CD1c-positive myeloid dendritic cell (primary cell): ENCODE measurements at regions not wholly inside any gene's neighbourhood (a gene's known extent, or its start where the extent isn't known, plus 50 kb on each side); places are given as distances from the start of the nearest gene placed in this dataset.

Source experiments
- DNase-seq: peaks from one replicate; pipeline ENCODE4 v3.0.0-alpha.2; 2016; ENCODE audit errors: extremely low spot score

DNA sequence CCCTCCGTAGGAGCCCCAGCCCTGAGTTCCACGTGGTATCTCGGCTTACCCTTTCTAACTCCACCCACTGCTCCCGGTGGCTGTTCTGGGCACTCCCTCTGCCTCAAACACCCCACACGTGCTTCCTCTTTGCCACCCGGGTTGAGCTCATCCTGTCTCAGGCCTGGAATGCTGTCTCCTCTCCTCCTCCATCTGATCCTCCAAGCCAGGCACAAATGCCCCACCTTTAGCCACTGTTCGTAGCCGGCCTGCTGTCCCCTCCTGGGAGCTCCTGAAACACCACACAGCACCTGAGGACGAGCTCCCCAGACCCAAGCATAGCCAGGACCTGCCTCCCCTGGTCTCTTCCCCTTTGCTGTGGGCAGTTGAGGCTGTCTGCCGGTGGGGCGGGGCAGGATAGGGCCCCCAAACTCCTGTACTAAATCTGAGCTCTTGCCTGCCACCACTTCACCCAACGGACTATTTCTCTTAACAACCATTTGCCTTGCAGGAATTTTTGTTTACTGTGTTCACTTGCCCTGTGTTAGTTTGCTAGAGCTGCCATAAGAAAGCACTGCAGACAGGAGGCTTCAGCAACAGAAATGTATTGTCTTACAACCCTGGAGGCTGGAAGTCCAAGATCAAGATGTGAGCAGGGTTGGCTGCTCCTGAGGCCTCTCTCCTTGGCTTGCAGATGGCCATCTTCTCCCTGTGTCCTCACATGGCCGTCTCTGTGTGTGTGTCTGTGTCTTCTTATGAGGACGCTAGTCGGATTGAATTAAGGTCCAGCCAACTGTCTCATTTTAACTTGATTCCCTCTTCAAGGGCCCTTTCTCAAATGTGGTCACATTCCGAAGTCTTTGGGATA, 58.3 kb upstream of the SHH start:
- no peak for DNase-seq

DNA sequence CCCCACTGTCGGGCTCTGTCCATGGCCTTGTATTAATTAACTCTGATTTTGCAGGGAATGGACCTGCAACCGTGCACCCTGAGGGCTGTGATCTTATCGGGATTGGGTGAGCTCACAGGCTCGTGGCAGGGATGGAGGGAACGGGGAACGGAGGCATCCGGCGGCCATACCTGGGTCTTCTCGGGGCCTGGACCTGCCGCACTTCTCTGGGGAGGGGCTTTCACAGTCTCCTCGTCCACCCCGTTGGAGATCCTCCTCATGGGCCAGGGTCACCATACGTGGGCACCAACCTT, 57.5 kb upstream of the SHH start:
- DNase-seq = no peak

DNA sequence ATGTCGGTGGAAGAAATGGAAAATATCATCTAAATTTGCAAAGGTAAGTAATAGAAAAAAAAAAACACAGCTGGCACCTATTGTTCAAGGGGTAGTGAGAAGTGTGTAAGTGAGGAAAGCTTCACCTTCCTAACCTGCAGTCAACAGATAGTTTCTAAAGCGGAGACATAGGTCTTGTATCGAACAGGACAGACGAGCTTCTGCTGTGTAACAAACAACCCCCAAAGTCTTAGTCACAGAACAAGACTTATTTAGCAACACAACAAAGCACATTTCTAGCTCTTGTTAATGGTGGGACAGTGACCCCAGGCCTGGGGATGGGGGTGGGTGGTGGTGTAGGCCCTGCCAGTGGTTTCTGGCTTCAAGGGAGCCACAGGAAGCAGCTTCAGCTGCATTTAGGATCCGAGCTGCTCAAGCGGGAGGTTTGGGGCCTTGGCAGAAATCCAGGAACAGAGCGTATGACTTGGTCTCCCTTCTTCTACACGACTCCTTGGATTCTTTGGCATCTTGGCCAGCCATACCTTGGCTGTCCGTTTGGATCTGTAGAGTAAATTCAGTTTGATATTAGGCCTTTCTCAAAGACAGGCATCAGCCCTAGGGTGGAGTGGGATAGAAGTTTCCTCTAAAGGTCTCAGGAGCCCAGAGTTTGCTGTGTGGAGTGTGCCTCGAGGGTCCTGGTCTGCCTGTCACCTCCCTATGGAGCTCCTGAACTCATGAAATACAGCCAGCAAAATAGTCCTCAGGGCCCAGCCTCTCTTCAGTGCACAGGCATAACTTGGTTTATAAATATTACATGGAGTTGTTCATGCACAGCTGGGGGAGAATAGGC, 56.9 kb upstream of the SHH start:
- DNase-seq = no peak

DNA sequence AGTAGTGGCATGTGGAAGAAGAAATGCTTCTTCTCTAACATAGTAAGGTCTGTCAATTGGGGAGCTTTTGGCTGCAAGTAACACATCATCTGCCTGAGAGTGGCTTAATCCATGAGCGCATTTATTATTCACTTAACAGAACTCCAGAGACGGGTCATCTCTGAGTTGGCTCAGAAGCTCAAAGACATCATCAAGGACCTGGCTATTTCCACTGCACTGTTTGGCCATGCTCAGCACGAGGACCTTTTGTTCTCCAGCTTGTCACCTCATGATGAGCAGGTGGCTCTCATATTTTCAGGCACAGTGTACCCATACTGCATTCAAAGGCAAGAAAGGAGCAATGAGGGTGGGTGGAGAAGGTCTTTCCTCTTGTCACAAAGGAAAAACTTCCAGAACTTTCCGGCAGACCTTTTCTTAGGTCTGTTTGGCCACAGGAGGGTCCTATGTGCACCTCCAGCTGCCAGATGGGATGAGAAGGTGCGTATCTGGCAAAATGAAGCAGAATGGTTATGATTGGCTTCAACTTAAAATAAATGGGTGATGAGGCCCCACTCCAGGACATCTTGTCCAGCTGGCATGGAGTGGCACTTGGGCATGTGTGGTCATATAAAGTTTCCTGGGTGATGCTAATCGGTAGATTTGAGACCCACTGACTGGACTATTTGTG, 55.6 kb upstream of the SHH start:
- DNase-seq = no peak

DNA sequence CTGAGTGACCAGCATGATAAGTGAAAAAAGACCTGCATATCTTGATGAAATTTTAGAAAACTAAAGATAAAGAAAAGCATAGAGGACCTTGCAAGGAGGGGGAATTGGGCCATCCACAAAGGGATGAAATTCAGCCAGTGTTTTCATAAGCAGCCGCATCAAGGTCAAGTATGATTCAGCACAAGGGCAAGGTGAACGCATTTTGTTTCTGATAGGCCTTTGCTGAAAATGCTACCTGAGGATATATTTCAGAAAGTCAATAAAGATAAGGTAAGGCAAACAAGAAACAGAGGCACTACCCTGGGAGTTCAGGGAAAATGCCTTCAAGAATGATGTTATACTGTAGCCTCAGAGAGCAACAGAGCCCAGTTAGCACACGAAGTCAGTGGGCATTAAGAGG, 55.0 kb upstream of the SHH start:
- DNase-seq = no peak

DNA sequence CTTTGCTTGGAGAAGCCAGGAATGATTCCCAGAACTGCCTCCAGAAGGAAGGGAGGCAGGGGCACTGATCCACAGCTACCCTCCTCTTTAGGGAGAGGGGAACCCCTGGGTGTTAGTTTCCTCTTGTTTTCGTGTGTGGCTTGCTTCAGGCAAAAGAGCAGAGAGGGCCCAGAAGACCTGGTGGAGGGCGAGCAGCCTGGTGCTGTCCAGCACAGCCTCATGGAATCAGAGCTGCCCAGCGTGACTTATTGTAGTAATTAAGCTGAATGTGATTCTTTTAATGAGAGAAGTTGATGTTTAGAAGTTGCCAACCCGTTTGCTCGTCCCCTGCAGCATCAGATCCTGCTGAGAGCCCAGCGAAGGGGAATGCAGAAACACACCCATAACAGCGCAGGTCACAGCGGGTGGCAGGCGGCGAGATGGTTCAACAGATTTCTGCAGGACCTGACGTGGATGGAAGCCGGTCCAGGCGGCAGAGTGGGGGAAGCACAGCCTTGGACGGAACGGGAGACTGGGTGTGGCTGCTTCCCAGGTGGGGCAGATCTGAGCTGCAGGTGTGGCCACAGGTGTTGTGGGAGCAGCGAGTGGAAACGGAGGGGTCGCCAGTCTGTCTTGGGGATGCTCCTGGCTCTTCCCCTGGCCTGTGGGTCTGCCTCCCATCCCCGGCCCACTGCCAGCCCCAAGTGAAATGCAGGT, 53.7 kb upstream of the SHH start:
- no peak for DNase-seq

DNA sequence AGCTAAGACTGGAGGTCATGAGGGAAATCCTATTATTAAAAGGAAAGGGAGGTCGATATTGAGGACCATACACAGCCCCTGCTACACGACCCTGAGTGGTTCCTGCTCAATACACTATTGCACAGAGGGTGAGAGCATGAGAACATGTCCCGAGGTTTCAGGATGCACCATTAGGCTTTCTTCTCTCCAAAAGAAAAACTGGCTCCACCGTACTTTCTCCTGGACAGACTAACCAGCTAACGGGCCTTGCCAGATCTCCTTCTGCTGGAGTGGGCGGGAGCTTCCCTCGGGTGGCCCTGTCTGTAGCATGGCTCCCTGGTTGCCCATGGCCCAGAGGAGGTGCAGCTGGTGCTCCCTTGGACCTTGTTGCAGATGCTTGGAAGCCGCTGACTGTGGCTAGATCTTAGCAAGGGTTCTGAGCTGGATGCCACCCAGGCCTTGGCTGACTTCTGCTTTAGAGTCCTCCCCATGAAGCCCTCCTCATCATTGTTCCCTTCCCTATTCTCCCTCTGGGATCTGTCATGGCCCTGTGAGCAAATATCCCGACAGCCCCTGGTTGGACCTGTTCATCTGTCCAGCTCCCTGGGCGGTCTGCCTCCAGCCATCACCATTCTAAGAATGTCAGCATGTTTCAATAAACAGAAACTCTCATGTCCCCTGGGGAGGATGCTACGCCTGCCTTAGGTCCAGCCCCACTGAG, 52.9 kb upstream of the SHH start:
- no peak for DNase-seq

DNA sequence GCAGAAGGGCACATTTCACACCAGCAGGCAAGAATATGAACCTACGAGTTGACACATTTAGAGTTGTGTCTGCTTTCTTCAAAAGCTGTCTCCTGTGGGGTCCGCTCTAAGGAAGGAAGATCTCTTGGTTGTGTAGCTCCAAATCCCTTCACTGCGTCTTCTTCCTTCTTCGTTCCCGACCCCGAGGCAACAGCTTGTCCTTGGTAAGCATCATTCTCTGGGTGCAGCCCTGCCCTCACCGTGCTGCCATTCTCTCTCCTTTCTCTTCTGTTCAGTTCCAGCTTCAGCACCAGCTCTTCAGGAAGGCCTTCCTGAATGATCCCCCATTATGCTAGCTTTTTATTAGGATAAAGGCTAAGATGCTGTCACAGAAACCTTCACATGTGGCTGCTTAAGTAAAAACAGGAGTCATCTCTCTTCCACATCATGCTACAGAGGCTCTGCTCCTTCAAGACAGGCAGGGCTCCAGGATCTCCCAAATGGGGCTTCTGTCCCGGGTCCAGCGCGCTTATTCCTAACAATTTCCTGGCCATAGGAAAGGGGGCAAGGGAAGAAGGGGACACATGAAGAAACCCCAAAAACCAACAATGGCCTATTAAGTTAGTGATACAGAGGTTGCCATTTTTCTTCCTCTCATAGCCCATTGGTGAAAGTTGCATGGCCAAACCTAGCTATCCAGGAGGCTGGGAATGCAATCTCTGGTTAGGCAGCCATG, 52.2 kb upstream of the SHH start:
- DNase-seq = no peak

DNA sequence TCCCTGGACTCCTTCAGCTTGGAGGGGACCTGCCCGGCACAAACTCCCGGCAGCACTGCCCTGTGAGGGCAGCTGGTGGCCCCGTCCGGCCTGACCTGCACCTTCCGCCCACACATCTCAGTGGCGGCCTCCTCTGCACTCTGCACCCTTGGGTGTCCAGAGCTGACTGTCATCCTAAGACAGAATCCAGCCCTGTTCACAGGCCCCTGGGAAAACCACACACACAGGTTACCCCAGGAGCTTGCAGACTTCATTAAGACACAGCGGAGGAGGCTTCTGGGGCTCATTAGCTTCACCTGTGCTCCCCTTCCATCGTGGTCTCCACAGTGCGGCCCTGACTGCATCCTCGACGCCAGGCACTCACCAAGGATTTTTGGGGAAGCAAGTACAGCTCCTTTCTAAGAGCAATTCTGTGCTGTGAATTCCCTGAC, 51.5 kb upstream of the SHH start:
- DNase-seq = no peak

DNA sequence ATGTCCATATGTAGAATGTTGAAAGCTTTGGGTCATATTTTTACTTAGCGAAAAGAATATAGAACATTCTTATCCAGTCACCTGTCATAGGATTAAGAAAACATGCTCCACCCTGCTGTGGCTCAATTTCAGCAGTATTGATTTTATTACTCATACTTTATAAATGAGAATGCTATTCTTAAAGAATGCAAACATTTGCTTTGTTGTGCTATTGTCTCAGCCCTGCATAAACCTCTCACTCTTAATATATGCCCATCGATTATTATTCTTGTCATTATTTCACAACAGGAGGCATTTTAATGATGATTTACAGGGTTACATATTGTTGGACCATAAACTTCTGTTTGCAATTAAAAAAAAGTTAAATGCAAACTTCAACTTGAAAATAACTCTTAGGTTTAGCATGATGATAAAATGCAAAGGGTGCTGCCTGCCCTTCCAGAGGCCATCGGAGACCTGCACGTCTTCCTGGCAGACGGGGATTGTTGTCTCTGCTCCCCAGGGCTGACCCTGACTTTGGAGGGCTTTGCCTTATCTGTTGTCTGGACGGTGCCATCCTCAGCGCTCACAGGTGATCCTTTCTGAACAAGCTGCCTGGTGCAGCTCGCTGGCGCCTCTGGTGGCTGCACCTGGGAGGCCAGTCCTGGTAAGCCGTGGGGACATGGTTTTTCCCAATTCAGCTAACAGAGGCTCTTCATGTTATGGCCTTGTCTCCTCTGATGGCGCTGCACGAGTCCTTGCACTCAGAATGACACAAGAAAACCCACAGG, 50.0 kb upstream of the SHH start:
- DNase-seq = no peak
